Activated CD8-positive, alpha-beta T cell treated with anti-CD3 and anti-CD28 coated beads for 36 hours (primary cell): ENCODE measurements at regions not wholly inside any gene's neighbourhood (a gene's known extent, or its start where the extent isn't known, plus 50 kb on each side); places are given as distances from the start of the nearest gene placed in this dataset.

Experiments used
- ATAC-seq: fragments of 200-7000 bp; cut with Tn5 transposase; one replicate; pipeline ENCODE4 v1.10.0; 2021; ENCODE audit warnings: mild to moderate bottlenecking, moderate library complexity
- CTCF ChIA-PET: fragments of 350-600 bp; sonication (Branson Sonifier 250); formaldehyde crosslinking; loops from one replicate; lab custom pipeline; 2021; ENCODE audit warnings: antibody characterized with exemption; lab: Charles Lee
- POLR2A ChIA-PET: fragments of 350-600 bp; sonication (Branson Sonifier 250); formaldehyde crosslinking; loops from one replicate; lab custom pipeline; 2021; ENCODE audit warnings: antibody characterized with exemption; lab: Charles Lee
- DNase-seq: peaks from one replicate; pipeline ENCODE4 v3.0.0-alpha.2; 2020
- H3K27ac Mint-ChIP-seq: one replicate; pipeline ENCODE4 v1.8.0; 2021; ENCODE audit warnings: mild to moderate bottlenecking, mixed read lengths
- H3K27me3 Mint-ChIP-seq: one replicate; pipeline ENCODE4 v1.8.0; 2021; ENCODE audit warnings: mixed read lengths
- H3K36me3 Mint-ChIP-seq: one replicate; pipeline ENCODE4 v1.8.0; 2021; ENCODE audit warnings: low read depth, mixed read lengths
- H3K4me1 Mint-ChIP-seq: one replicate; pipeline ENCODE4 v1.8.0; 2021; ENCODE audit warnings: low read depth, mixed read lengths
- H3K4me3 Mint-ChIP-seq: one replicate; pipeline ENCODE4 v1.8.0; 2021; ENCODE audit warnings: mild to moderate bottlenecking, moderate library complexity, mixed read lengths
- H3K9me3 Mint-ChIP-seq: one replicate; pipeline ENCODE4 v1.8.0; 2021; ENCODE audit warnings: mixed read lengths
- CTCF ChIP-seq: fragments of 200-600 bp; IDR thresholded peaks from one replicate; pipeline ENCODE4 v1.8.0; 2022; ENCODE audit warnings: antibody characterized with exemption, mild to moderate bottlenecking
- intact Hi-C: fragments of 100-400 bp; cut with micrococcal nuclease; formaldehyde crosslinking; loops from one replicate; pipeline ENCODE4 v1.10.0; 2022

- peaks cover 8% of the 10 kb centered on the region for H3K9me3 Mint-ChIP-seq
- no peaks in the 10 kb centered on the region for H3K4me1 Mint-ChIP-seq
- no peak overlapping the region for H3K4me3 Mint-ChIP-seq
- no peak for TF ChIP-seq CTCF
- intact Hi-C loops, result no loop called here
- peaks cover 2% of the 10 kb centered on the region for H3K27me3 Mint-ChIP-seq
- ATAC-seq (no peak), DNase-seq (no peak)
- H3K27ac Mint-ChIP-seq, result no peak overlapping the region
- no peaks in the 10 kb centered on the region for H3K36me3 Mint-ChIP-seq
- POLR2A ChIA-PET, result no interaction called here
- CTCF ChIA-PET, result no interaction called here
These were observed 612.6 kb downstream of the TBC1D22A start for GRCh38 chr22:47374901-47375575.

- intact Hi-C loops, result no loop called here
- H3K9me3 Mint-ChIP-seq, result peaks cover 8% of the 10 kb centered on the region
- ATAC-seq (no peak), DNase-seq (no peak)
- TF ChIP-seq CTCF, result no peak
- H3K27ac Mint-ChIP-seq, result no peak overlapping the region
- H3K4me1 Mint-ChIP-seq, result no peaks in the 10 kb centered on the region
- CTCF ChIA-PET, result no interaction called here
- H3K36me3 Mint-ChIP-seq, result no peaks in the 10 kb centered on the region
- H3K27me3 Mint-ChIP-seq, result peaks cover 5% of the 10 kb centered on the region
- H3K4me3 Mint-ChIP-seq, result no peak overlapping the region
- POLR2A ChIA-PET, result no interaction called here
These were observed 611.9 kb downstream of the TBC1D22A start for GRCh38 chr22:47374273-47374771.

- ChIA-PET POLR2A (no interaction called here), CTCF (no interaction called here)
- Mint-ChIP-seq H3K36me3 (no peaks in the 10 kb centered on the region), H3K9me3 (peaks cover 6% of the 10 kb centered on the region), H3K4me3 (no peak overlapping the region), H3K27me3 (peaks cover 5% of the 10 kb centered on the region), H3K4me1 (no peaks in the 10 kb centered on the region), H3K27ac (no peak overlapping the region)
- ATAC-seq (no peak), DNase-seq (no peak)
- TF ChIP-seq CTCF, result no peak
- intact Hi-C loops, result no loop called here
These were observed 611.3 kb downstream of the TBC1D22A start for GRCh38 chr22:47373648-47374272.

GRCh38 chr22:47372596-47373385 lies 610.3 kb downstream of the TBC1D22A start:
- Mint-ChIP-seq H3K4me3 (no peak overlapping the region), H3K9me3 (no peaks in the 10 kb centered on the region), H3K36me3 (no peaks in the 10 kb centered on the region), H3K27ac (no peak overlapping the region), H3K27me3 (peaks cover 5% of the 10 kb centered on the region), H3K4me1 (no peaks in the 10 kb centered on the region)
- no peak for DNase-seq
- CTCF ChIA-PET, result no interaction called here
- intact Hi-C loops, result no loop called here
- no peak for ATAC-seq
- no peak for TF ChIP-seq CTCF
- POLR2A ChIA-PET, result no interaction called here
